GM12892 (cell line): ENCODE measurements at regions not wholly inside any gene's neighbourhood (a gene's known extent, or its start where the extent isn't known, plus 50 kb on each side); places are given as distances from the start of the nearest gene placed in this dataset.

Experiments used
- POLR2A ChIP-seq: IDR thresholded peaks from 2 replicates; pipeline ENCODE4 v1.6.1; 2011; ENCODE audit warnings: low read depth, low read length, control low read depth
- TAF1 ChIP-seq: IDR thresholded peaks from 2 replicates; pipeline ENCODE4 v1.6.1; 2011; ENCODE audit warnings: low read depth, mild to moderate bottlenecking, control low read depth, low read length, borderline replicate concordance

GRCh38 chr3:20561166-20561565 is 375.2 kb upstream of the SGO1 start:
- TF ChIP-seq POLR2A (no peak), TAF1 (no peak)
